ENCODE measurements at regions not wholly inside any gene's neighbourhood (a gene's known extent, or its start where the extent isn't known, plus 50 kb on each side); places are given as distances from the start of the nearest gene placed in this dataset.

GRCh38 chr3:110925798-110926197 is 145.8 kb upstream of the NECTIN3 start:
- no peaks in the 10 kb centered on the region for H3K9me3 Mint-ChIP-seq
- no peak for TF ChIP-seq CTCF (IDR thresholded peaks at IDR 0.05)
- no peaks in the 10 kb centered on the region for H3K27me3 Mint-ChIP-seq (ENCODE audit: insufficient read depth)
- no peaks in the 10 kb centered on the region; the same call in 1 of the 2 replicates for H3K4me1 Mint-ChIP-seq (ENCODE audit: low read depth)
- H3K4me3 Mint-ChIP-seq: no peak overlapping the region
- H3K36me3 Mint-ChIP-seq (ENCODE audit: low read depth): no peaks in the 10 kb centered on the region
- no peak for DNase-seq
- no peak overlapping the region for H3K27ac Mint-ChIP-seq

- Mint-ChIP-seq H3K4me3 (no peak overlapping the region), H3K27me3 (ENCODE audit: insufficient read depth) (no peaks in the 10 kb centered on the region), H3K9me3 (no peaks in the 10 kb centered on the region), H3K27ac (no peak overlapping the region), H3K4me1 (ENCODE audit: low read depth) (peaks cover 10% of the 10 kb centered on the region), H3K36me3 (ENCODE audit: low read depth) (no peaks in the 10 kb centered on the region)
- DNase-seq: no peak
- TF ChIP-seq CTCF (IDR thresholded peaks at IDR 0.05): no peak
Observed at GRCh38 chr3:110928016-110928662, 143.5 kb upstream of the NECTIN3 start.

- DNase-seq: no peak
- Mint-ChIP-seq H3K27me3 (ENCODE audit: insufficient read depth) (no peaks in the 10 kb centered on the region), H3K9me3 (no peaks in the 10 kb centered on the region), H3K36me3 (ENCODE audit: low read depth) (no peaks in the 10 kb centered on the region), H3K27ac (no peak overlapping the region), H3K4me1 (ENCODE audit: low read depth) (peaks cover 19% of the 10 kb centered on the region), H3K4me3 (no peak overlapping the region)
- no peak for TF ChIP-seq CTCF (IDR thresholded peaks at IDR 0.05)
Observed at GRCh38 chr3:110929816-110930215, 141.8 kb upstream of the NECTIN3 start.

- Mint-ChIP-seq H3K36me3 (ENCODE audit: low read depth) (no peaks in the 10 kb centered on the region), H3K4me1 (ENCODE audit: low read depth) (peaks cover 19% of the 10 kb centered on the region), H3K27ac (peak overlapping the region; percentile 70; the same call in 1 of the 2 replicates), H3K9me3 (no peaks in the 10 kb centered on the region), H3K27me3 (ENCODE audit: insufficient read depth) (no peaks in the 10 kb centered on the region; the same call in 1 of the 2 replicates), H3K4me3 (no peak overlapping the region)
- peak; percentile 38 for DNase-seq
- no peak for TF ChIP-seq CTCF (IDR thresholded peaks at IDR 0.05)
Observed at GRCh38 chr3:110932567-110932966, 139.0 kb upstream of the NECTIN3 start.

GRCh38 chr3:110933821-110934426 is 137.7 kb upstream of the NECTIN3 start:
- H3K4me1 Mint-ChIP-seq (ENCODE audit: low read depth): peaks cover 19% of the 10 kb centered on the region
- H3K9me3 Mint-ChIP-seq: no peaks in the 10 kb centered on the region
- H3K27ac Mint-ChIP-seq: no peak overlapping the region
- H3K27me3 Mint-ChIP-seq (ENCODE audit: insufficient read depth): no peaks in the 10 kb centered on the region; the same call in 1 of the 2 replicates
- no peaks in the 10 kb centered on the region for H3K36me3 Mint-ChIP-seq (ENCODE audit: low read depth)
- no peak overlapping the region for H3K4me3 Mint-ChIP-seq
- peak; percentile 22 for DNase-seq
- TF ChIP-seq CTCF (IDR thresholded peaks at IDR 0.05): no peak

All from HFFc6 (cell line).